H9 (cell line): ENCODE measurements at regions not wholly inside any gene's neighbourhood (a gene's known extent, or its start where the extent isn't known, plus 50 kb on each side); places are given as distances from the start of the nearest gene placed in this dataset.

Experiments
- DNase-seq: peaks from one replicate; pipeline ENCODE4 v3.0.0-alpha.2; 2017
- H2AFZ ChIP-seq: one replicate; pipeline ENCODE4 v1.6.1; 2013; ENCODE audit warnings: mild to moderate bottlenecking, low read length, control low read depth, moderate library complexity
- H2AK5ac ChIP-seq: 2 replicates; pipeline ENCODE4 v1.6.1; 2013; ENCODE audit warnings: low read length, control low read depth, mixed read lengths; ENCODE audit not compliant: insufficient read length
- H2BK120ac ChIP-seq: one replicate; pipeline ENCODE4 v1.6.1; 2013; ENCODE audit warnings: low read depth, mild to moderate bottlenecking, low read length, control low read depth, inconsistent platforms; ENCODE audit not compliant: poor library complexity, severe bottlenecking
- H2BK12ac ChIP-seq: 2 replicates; pipeline ENCODE4 v1.6.1; 2013; ENCODE audit warnings: low read length, control low read depth, mixed read lengths, low read depth; ENCODE audit not compliant: insufficient read length
- H2BK15ac ChIP-seq: 2 replicates; pipeline ENCODE4 v1.6.1; 2013; ENCODE audit warnings: low read depth, low read length, control low read depth
- H2BK20ac ChIP-seq: one replicate; pipeline ENCODE4 v1.6.1; 2013; ENCODE audit warnings: low read depth, mild to moderate bottlenecking, low read length, control low read depth, inconsistent platforms; ENCODE audit not compliant: poor library complexity, severe bottlenecking
- H2BK5ac ChIP-seq: 2 replicates; pipeline ENCODE4 v1.6.1; 2013; ENCODE audit warnings: low read length, control low read depth, mixed read lengths; ENCODE audit not compliant: insufficient read length
- H3K14ac ChIP-seq: 2 replicates; pipeline ENCODE4 v1.6.1; 2013; ENCODE audit warnings: low read length, control low read depth; ENCODE audit not compliant: insufficient read depth
- H3K18ac ChIP-seq: 2 replicates; pipeline ENCODE4 v1.6.1; 2013; ENCODE audit warnings: low read depth, mild to moderate bottlenecking, mixed read lengths, low read length, control low read depth; ENCODE audit not compliant: insufficient read length
- H3K23ac ChIP-seq: 2 replicates; pipeline ENCODE4 v1.6.1; 2013; ENCODE audit warnings: low read length, control low read depth, mixed read lengths, low read depth; ENCODE audit not compliant: insufficient read length
- H3K23me2 ChIP-seq: 2 replicates; pipeline ENCODE4 v1.6.1; 2013; ENCODE audit warnings: low read depth, mild to moderate bottlenecking, mixed read lengths, low read length, control low read depth; ENCODE audit not compliant: insufficient read length, poor library complexity, severe bottlenecking
- H3K27ac ChIP-seq: 2 replicates; pipeline ENCODE4 v1.5.1; 2013; ENCODE audit warnings: low read length, control low read depth, mixed read lengths, low read depth; ENCODE audit not compliant: insufficient read length
- H3K27me3 ChIP-seq: 2 replicates; pipeline ENCODE4 v1.6.1; 2013; ENCODE audit warnings: low read length, control low read depth, inconsistent platforms; ENCODE audit not compliant: insufficient read depth
- H3K4ac ChIP-seq: 2 replicates; pipeline ENCODE4 v1.6.1; 2013; ENCODE audit warnings: low read depth, mild to moderate bottlenecking, control low read depth, inconsistent platforms, low read length, moderate library complexity
- H3K4me1 ChIP-seq: 2 replicates; pipeline ENCODE4 v1.6.1; 2013; ENCODE audit warnings: low read length, control low read depth, inconsistent platforms; ENCODE audit not compliant: insufficient read depth
- H3K4me2 ChIP-seq: 2 replicates; pipeline ENCODE4 v1.6.1; 2013; ENCODE audit warnings: low read length, control low read depth, mixed read lengths; ENCODE audit not compliant: insufficient read length, insufficient read depth
- H3K56ac ChIP-seq: 2 replicates; pipeline ENCODE4 v1.6.1; 2013; ENCODE audit warnings: low read depth, mild to moderate bottlenecking, mixed read lengths, low read length, control low read depth; ENCODE audit not compliant: insufficient read length
- H3K79me1 ChIP-seq: 2 replicates; pipeline ENCODE4 v1.6.1; 2013; ENCODE audit warnings: low read depth, mild to moderate bottlenecking, moderate library complexity, low read length, control low read depth, inconsistent platforms; ENCODE audit not compliant: insufficient read depth, poor library complexity, severe bottlenecking
- H3K79me2 ChIP-seq: 2 replicates; pipeline ENCODE4 v1.6.1; 2013; ENCODE audit warnings: low read length, control low read depth, inconsistent platforms; ENCODE audit not compliant: insufficient read depth
- H3K9ac ChIP-seq: 2 replicates; pipeline ENCODE4 v1.6.1; 2013; ENCODE audit warnings: low read length, control low read depth, mixed read lengths; ENCODE audit not compliant: insufficient read length; ENCODE audit errors: extremely low read depth
- H3K9me3 ChIP-seq: one replicate; pipeline ENCODE4 v1.6.1; 2013; ENCODE audit warnings: low read depth, low read length, inconsistent platforms; ENCODE audit not compliant: control insufficient read depth
- H3T11ph ChIP-seq: one replicate; pipeline ENCODE4 v1.6.1; 2013; ENCODE audit warnings: mild to moderate bottlenecking, low read length, control low read depth, inconsistent platforms
- H4K20me1 ChIP-seq: one replicate; pipeline ENCODE4 v1.6.1; 2013; ENCODE audit not compliant: control insufficient read depth, insufficient read length, insufficient read depth
- H4K5ac ChIP-seq: 2 replicates; pipeline ENCODE4 v1.6.1; 2013; ENCODE audit warnings: low read depth, mild to moderate bottlenecking, mixed read lengths, low read length, control low read depth; ENCODE audit not compliant: insufficient read length
- H4K8ac ChIP-seq: replicated peaks from 2 replicates; pipeline ENCODE4 v1.6.1; 2013; ENCODE audit warnings: low read length, control low read depth, mixed read lengths, low read depth; ENCODE audit not compliant: insufficient read length
- H4K91ac ChIP-seq: 2 replicates; pipeline ENCODE4 v1.6.1; 2013; ENCODE audit warnings: low read depth, mild to moderate bottlenecking, moderate library complexity, mixed read lengths, low read length, control low read depth; ENCODE audit not compliant: insufficient read length
- H3K27ac Mint-ChIP-seq, 3 experiments: 2 replicates in 2 of 3; 3 replicates in 1 of 3; pipeline ENCODE4 v1.8.0; 2020 to 2021; ENCODE audit warnings: mixed read lengths in 3 of 3, mild to moderate bottlenecking in 1 of 3, moderate library complexity in 1 of 3
- H3K27me3 Mint-ChIP-seq: 2 replicates; pipeline ENCODE4 v1.8.0; 2021; ENCODE audit warnings: low read depth, mild to moderate bottlenecking, moderate library complexity, mixed read lengths
- H3K36me3 Mint-ChIP-seq, 3 experiments: 2 replicates in 2 of 3; 3 replicates in 1 of 3; pipeline ENCODE4 v1.8.0; 2020 to 2021; ENCODE audit warnings: low read depth in 3 of 3, mixed read lengths in 3 of 3; ENCODE audit not compliant: insufficient read depth in 1 of 3
- H3K4me1 Mint-ChIP-seq, 2 experiments: 2 replicates each; pipeline ENCODE4 v1.8.0; 2020; ENCODE audit warnings: mixed read lengths in 2 of 2
- H3K4me3 Mint-ChIP-seq, 2 experiments: 2 replicates in 1 of 2; 3 replicates in 1 of 2; pipeline ENCODE4 v1.8.0; 2020 to 2021; ENCODE audit warnings: mild to moderate bottlenecking in 2 of 2, mixed read lengths in 2 of 2, moderate library complexity in 1 of 2
- H3K9me3 Mint-ChIP-seq, 2 experiments: 2 replicates in 1 of 2; 3 replicates in 1 of 2; pipeline ENCODE4 v1.8.0; 2020; ENCODE audit warnings: mild to moderate bottlenecking in 2 of 2, mixed read lengths in 2 of 2, moderate library complexity in 1 of 2
- WGBS: extraction: QIAGEN DNeasy Blood & Tissue Kit; methylation state at CpG from one replicate; pipeline ENCODE4 v1.1.7; 2013; ENCODE audit warnings: missing lambda C conversion rate, low lambda C conversion rate, mixed read lengths; ENCODE audit not compliant: insufficient read length; ENCODE audit errors: extremely low coverage; 5-methylcytosine and 5-hydroxymethylcytosine counted together
- TF ChIP-seq, protein P1 (sequence below): fragments of 200-600 bp; sonication (generic); conservative IDR thresholded peaks from 3 replicates; pipeline ENCODE4 v1.8.0; 2021; ENCODE audit warnings: antibody characterized with exemption, mild to moderate bottlenecking

GRCh38 chr17:45719335-45720071, 64.6 kb upstream of the CRHR1 start:
- Histone ChIP-seq H3K4me1 (no peaks in the 10 kb centered on the region), H3K27me3 (no peaks in the 10 kb centered on the region), H2BK12ac (no peak overlapping the region), H3K4ac (no peak overlapping the region), H3K79me1 (no peaks in the 10 kb centered on the region), H4K5ac (no peak overlapping the region), H4K20me1 (no peaks in the 10 kb centered on the region), H3K27ac (no peak overlapping the region), H3T11ph (no peak overlapping the region), H3K79me2 (no peaks in the 10 kb centered on the region), H3K9me3 (no peaks in the 10 kb centered on the region), H3K18ac (no peak overlapping the region), H3K23ac (no peak overlapping the region), H3K56ac (no peak overlapping the region), H2BK20ac (no peak overlapping the region), H2BK120ac (no peak overlapping the region), H4K91ac (no peak overlapping the region), H4K8ac (no peak overlapping the region), H2BK5ac (no peak overlapping the region), H3K14ac (no peak overlapping the region), H3K4me2 (no peak overlapping the region), H2BK15ac (no peak overlapping the region), H2AFZ (no peak overlapping the region), H3K9ac (no peak overlapping the region), H3K23me2 (no peaks in the 10 kb centered on the region), H2AK5ac (no peak overlapping the region)
- Mint-ChIP-seq H3K27me3 (peaks cover 36% of the 10 kb centered on the region), H3K27ac (no peak overlapping the region), H3K36me3 (no peaks in the 10 kb centered on the region), H3K4me1 (peaks cover 14 to 15% of the 10 kb centered on the region in 2 experiments), H3K9me3 (peaks cover 0 to 2% of the 10 kb centered on the region in 2 experiments; a peak in 2 of 5 replicates), H3K4me3 (no peak overlapping the region)
- WGBS: no CpG with 5 or more reads among the region's 3 CpGs
- DNase-seq: peak; percentile 74
- TF ChIP-seq, protein P1, sequence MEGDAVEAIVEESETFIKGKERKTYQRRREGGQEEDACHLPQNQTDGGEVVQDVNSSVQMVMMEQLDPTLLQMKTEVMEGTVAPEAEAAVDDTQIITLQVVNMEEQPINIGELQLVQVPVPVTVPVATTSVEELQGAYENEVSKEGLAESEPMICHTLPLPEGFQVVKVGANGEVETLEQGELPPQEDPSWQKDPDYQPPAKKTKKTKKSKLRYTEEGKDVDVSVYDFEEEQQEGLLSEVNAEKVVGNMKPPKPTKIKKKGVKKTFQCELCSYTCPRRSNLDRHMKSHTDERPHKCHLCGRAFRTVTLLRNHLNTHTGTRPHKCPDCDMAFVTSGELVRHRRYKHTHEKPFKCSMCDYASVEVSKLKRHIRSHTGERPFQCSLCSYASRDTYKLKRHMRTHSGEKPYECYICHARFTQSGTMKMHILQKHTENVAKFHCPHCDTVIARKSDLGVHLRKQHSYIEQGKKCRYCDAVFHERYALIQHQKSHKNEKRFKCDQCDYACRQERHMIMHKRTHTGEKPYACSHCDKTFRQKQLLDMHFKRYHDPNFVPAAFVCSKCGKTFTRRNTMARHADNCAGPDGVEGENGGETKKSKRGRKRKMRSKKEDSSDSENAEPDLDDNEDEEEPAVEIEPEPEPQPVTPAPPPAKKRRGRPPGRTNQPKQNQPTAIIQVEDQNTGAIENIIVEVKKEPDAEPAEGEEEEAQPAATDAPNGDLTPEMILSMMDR: peak; percentile 60
